ENCODE measurements at regions not wholly inside any gene's neighbourhood (a gene's known extent, or its start where the extent isn't known, plus 50 kb on each side); places are given as distances from the start of the nearest gene placed in this dataset.

- no peak for TF ChIP-seq CTCF (IDR thresholded peaks at IDR 0.05; ENCODE audit: insufficient read depth, low read length)
- TF ChIP-seq GABPA (IDR thresholded peaks at IDR 0.05; ENCODE audit: low read depth), result no peak
- TF ChIP-seq SPI1 (IDR thresholded peaks at IDR 0.05; ENCODE audit: borderline replicate concordance, low read depth), result no peak
- no peak for TF ChIP-seq REST (IDR thresholded peaks at IDR 0.05; ENCODE audit: insufficient replicate concordance, low read depth)
- TF ChIP-seq POLR2AphosphoS5 (IDR thresholded peaks at IDR 0.05; ENCODE audit: low read depth), result no peak
- DNase-seq (ENCODE audit: low read depth in 1 of 2, low spot score in 1 of 2), result no peak
- no peak overlapping the region for H3K27ac ChIP-seq (replicated peaks)
- no peaks in the 10 kb centered on the region for H3K27me3 ChIP-seq (ENCODE audit: insufficient read depth, poor library complexity, severe bottlenecking)
- H3K4me3 ChIP-seq (replicated peaks; ENCODE audit: insufficient read depth, low read length), result no peak overlapping the region
Measured at GRCh38 chr12:28693565-28694219, 455.4 kb upstream of the FAR2 start.

GRCh38 chr12:28698553-28698952, 450.5 kb upstream of the FAR2 start:
- TF ChIP-seq POLR2AphosphoS5 (IDR thresholded peaks at IDR 0.05; ENCODE audit: low read depth) (no peak), SPI1 (IDR thresholded peaks at IDR 0.05; ENCODE audit: borderline replicate concordance, low read depth) (no peak), GABPA (IDR thresholded peaks at IDR 0.05; ENCODE audit: low read depth) (no peak), REST (IDR thresholded peaks at IDR 0.05; ENCODE audit: insufficient replicate concordance, low read depth) (no peak), CTCF (IDR thresholded peaks at IDR 0.05; ENCODE audit: insufficient read depth, low read length) (no peak)
- H3K4me3 ChIP-seq (replicated peaks; ENCODE audit: insufficient read depth, low read length), result no peak overlapping the region
- H3K27me3 ChIP-seq (ENCODE audit: insufficient read depth, poor library complexity, severe bottlenecking), result no peaks in the 10 kb centered on the region
- no peak overlapping the region for H3K27ac ChIP-seq (replicated peaks)
- no peak for DNase-seq (ENCODE audit: low read depth in 1 of 2, low spot score in 1 of 2)

- no peak for DNase-seq (ENCODE audit: low read depth in 1 of 2, low spot score in 1 of 2)
- TF ChIP-seq GABPA (IDR thresholded peaks at IDR 0.05; ENCODE audit: low read depth) (no peak), SPI1 (IDR thresholded peaks at IDR 0.05; ENCODE audit: borderline replicate concordance, low read depth) (no peak), CTCF (IDR thresholded peaks at IDR 0.05; ENCODE audit: insufficient read depth, low read length) (no peak), REST (IDR thresholded peaks at IDR 0.05; ENCODE audit: insufficient replicate concordance, low read depth) (no peak), POLR2AphosphoS5 (IDR thresholded peaks at IDR 0.05; ENCODE audit: low read depth) (no peak)
- Histone ChIP-seq H3K27ac (replicated peaks) (no peak overlapping the region), H3K4me3 (replicated peaks; ENCODE audit: insufficient read depth, low read length) (no peak overlapping the region), H3K27me3 (ENCODE audit: insufficient read depth, poor library complexity, severe bottlenecking) (no peaks in the 10 kb centered on the region)
Measured at GRCh38 chr12:28699029-28699428, 450.0 kb upstream of the FAR2 start.

Measured in HL-60 (cell line).